HG03442 (cell line): ENCODE measurements at regions not wholly inside any gene's neighbourhood (a gene's known extent, or its start where the extent isn't known, plus 50 kb on each side); places are given as distances from the start of the nearest gene placed in this dataset.
"Not testable (repeated sequence)": the region's sequence is repeated elsewhere in the genome, so short reads cannot be mapped to it uniquely, and the experiment has no call there.

ENCODE experiments used
- ATAC-seq: cut with Tn5 transposase; IDR thresholded peaks from one replicate; pipeline ENCODE4 v1.9.1; 2021; ENCODE audit warnings: mild to moderate bottlenecking, moderate library complexity; ENCODE audit not compliant: unreplicated experiment

DNA sequence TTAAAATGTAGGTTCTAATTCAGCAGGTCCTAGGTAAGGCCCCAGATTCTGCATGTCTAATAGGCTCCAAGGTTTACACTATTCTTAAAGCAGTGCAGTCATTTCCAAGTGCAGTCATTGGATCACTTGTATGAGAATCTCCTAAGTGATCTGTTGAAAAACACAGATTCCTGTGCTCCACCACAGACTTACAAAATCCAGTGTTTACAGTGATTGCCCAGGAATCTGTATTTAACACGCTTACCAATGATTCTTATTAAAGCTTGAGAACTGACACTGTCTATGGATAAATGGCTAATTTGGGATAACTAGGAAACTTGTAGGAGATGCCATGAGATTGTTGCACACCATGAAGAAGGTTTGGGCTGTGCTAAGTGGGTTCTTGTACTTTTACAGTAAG, 104.6 kb upstream of the PLEKHG1 start:
- no peak for ATAC-seq

DNA sequence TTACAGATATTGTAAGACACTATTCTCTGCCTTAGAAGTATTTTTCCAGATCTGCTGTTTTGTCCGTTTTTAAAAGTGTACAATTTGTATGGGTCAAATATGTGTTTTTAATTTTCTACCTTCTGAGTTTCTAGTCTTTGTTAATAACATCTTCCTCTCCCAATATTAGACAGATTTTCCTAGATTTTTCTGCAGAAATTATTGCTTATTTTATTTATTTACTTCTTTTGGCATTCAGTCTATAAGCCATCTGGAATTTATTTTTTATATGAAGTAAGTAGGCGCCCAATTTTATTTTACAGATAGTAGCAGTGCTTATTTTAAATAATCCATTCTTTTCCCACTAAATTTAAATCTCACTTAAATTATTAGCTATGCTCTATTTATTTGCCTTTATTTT, 103.1 kb upstream of the PLEKHG1 start:
- no peak for ATAC-seq

DNA sequence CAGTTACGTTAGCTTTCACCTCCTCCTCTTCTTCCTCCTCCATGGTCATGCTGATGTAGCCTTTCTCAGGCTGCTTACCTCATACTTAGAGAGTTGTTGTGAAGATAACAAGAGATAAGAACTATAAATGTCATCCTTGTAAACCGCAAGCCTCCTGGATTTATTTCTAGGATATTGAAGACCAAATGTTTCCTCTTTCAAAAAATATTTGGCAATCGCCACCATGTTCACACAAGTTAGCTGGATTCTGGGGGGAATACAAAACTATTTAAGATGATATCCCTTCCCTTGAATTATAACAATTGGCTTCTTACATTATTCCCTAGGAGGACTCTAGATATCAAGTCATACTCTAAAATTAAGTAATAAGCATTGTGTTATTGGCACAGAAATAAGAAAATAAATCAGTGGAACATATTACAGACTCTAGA, 99.8 kb upstream of the PLEKHG1 start:
- ATAC-seq = no peak

DNA sequence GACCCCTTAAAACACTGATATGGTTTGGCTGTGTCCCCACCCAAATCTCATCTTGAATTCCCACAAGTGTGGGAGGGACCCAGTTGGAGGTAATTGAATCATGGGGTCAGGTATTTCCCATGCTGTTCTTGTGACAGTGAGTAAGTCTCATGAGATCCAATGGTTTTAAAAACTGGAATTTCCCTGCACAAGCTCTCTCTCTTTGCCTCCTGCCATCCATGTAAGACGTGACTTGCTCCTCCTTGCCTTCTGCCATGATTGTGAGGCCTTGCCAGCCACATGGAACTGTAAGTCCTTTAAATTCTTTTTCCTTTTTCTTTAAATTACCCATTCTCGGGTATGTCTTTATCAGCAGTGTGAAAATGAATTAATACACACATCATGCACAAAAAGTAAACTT, 99.1 kb upstream of the PLEKHG1 start:
- ATAC-seq = not testable (repeated sequence)

DNA sequence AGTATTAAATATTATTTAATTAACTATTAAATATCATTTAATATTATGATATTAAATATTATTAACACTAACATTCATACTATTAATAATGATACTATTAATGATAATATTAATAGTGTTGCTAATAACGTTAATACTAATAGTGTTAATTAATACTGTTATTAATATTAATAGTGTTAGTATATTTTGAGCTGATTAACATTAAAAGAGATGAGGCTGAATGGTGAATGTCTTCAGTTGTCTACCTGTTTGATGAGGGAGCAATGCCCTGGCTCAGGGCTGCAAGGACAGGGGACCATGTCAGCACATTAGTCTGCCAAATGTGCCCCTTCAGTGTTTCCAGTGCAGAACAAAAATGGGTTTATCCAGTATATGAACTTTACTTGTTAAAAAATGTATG, 96.6 kb upstream of the PLEKHG1 start:
- no peak for ATAC-seq

DNA sequence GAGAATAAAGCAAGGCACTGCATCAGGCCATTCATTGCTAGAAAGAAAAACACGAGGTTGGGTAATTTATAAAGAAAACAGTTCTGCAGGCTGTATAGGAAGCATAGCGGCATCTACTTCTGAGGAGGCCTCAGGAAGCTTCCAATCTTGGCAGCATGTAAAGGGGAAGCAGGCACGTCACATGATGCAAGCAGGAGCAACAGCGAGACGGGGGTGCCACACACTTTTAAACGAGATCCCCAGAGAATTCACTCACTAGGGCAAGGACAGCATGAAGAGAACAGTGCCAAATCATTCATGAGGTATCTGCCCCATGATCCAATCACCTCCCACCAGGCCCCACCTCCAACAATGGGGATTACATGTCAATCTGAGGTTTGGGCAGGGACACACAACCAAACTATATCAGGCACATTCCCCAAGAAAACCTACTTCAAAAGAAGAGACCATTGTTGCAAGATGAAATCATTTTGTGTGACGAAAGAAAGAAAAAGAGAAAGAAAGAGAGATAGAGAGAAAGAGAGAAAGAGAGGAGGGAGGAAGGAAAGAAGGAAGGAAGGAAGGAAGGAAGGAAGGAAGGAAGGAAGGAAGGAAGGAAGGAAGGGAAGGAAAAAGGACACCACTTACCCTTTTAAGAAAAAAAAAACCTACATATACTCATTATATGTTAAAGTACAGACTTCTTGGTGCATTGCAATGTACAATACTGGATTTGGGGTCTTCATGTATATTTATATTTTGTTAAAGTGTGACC, 95.9 kb upstream of the PLEKHG1 start:
- no peak for ATAC-seq

DNA sequence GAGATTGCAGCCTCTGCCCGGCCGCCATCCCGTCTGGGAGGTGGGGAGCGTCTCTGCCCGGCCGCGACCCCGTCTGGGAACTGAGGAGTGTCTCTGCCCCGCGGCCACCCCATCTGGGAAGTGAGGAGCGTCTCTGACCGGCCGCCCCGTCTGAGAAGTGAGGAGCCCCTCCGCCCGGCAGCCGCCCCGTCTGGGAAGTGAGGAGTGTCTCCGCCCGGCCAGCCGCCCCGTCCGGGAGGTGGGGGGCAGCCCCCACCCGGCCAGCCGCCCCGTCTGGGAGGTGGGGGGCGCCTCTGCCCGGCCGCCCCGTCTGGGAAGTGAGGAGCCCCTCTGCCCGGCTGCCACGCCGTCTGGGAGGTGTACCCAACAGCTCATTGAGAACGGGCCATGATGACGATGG, 92.3 kb upstream of the PLEKHG1 start:
- not testable (repeated sequence) for ATAC-seq

DNA sequence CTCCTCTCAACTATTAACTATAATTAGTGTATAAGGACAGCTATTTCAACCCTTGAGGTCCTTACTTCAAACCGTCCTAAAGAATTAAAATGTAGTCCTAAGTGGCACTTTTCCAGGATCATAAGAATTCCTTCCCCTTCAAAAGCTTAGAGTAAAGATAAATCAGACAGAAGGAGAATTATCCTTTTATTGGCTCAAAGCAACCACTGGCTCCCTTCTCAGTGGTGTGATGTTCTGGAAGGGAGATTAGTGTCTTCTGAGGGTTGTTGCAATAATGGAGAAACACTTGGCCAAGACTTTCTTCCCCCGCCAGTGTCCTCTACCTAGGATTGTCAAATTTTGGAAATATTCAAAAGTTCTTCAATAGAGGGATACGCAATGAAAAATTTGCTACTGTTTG, 89.1 kb upstream of the PLEKHG1 start:
- ATAC-seq = no peak

DNA sequence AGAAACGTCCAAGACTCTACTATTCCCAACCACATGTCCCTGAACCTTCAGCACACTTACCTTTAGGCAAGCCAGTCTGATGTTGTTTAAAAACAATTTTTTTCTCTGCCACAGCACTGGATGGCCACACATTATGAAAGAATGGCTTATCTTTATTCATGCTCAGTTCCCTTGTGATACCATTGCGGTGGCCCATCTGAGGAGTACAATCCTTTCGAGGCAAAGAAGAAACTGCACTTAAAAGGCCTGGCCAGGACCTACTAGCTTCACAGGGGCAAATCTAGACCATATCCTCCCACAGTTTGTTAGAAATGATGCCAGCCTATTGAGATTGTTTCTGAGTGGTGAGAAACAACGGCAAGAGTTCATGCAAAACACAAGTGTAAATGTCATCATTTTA, 88.4 kb upstream of the PLEKHG1 start:
- peak; percentile 81 for ATAC-seq

DNA sequence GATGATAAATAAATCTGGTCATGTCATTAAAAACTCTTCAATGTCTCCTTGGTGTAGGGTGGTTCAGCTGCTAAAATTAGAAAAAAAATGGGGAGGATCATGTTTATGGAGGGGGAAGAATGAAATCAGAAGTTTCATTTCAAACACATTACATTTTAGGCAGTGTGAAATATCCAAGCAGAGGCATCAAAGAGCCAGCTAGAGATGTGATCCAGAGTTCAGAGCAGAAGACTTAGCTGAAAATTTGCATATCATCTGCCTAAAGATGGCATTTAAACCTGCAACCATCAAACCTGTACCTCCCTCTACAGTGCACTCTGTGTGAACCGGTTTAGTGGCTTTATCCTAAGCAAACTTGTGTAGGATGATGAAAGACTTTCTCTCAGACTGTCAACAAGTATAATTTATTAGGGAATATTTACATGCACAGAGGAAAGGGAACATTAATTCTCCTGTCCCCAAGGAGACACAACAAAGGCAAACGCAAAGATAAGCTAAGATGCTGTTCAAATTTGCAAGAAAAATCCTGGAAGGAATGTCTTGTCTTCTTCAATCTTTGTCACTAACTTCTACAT, 84.8 kb upstream of the PLEKHG1 start:
- ATAC-seq = no peak

DNA sequence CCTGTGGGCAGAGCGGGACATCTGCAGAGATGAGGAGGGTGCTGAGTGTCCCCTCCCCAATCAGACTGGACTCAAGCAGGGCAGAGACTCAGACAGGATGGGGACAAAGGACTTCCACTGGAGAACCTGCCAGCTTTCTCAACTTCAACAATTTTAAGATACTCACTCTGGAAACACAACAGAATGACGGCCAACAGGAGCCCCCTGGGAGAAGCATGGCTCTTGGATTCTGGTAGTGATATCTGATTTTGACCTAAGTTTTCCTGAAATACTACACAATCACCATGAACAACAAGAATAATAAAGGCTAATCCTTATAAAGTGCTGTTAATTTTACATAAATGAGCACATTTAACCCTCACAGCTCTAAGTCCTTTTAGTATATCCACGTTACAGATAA, 83.5 kb upstream of the PLEKHG1 start:
- ATAC-seq = no peak

DNA sequence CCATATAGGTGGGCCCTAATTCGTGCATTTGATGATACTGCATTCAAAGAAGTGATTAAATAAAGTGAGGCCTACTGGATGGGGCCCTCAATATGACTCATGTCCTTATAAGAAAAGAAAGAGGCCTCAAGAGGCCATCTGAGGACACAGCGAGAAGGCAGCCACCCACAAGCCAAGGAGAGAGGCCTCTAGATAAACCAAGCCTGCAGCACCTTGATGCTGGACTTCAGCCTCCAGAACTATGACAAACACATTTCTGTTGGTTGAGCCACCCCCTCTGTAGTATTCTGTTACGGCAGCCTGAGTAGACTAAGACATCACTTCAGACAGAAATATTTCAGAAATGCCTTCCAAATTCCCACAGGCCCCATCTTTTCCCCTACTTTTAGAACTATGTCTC, 82.5 kb upstream of the PLEKHG1 start:
- ATAC-seq = no peak

DNA sequence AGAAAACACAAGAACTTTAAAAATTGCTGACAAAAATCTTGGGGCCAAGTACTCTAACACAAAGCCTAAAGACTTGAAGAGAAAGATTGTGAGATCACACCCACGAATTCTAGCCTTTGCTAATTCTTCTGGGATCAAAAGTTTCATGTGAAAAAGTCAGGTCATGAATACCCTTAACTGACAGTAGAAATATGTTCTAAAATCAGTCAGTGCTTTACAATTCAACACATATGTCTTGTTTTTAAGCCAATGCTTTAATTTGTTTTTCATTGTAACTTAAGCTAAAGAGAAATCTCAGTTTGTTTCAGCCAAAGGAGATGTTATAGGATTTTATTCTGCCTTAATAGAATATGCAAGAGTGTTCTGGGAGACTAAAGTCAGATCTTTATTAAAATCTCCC, 78.2 kb upstream of the PLEKHG1 start:
- ATAC-seq = no peak

DNA sequence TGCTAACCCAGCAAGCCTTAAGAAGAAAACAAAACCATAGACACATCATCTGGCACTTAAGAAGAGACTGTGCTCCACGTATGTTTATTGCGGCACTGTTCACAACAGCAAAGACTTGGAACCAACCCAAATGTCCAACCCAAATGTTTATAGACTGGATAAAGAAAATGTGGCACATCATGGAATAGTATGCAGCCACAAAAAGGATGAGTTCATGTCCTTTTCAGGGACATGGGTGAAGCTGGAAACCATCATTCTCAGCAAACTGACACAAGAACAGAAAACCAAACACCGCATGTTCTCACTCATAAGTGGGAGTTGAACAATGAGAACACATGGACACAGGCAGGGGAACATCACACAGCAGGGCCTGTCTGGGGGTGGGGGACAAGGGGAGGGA, 76.5 kb upstream of the PLEKHG1 start:
- ATAC-seq = not testable (repeated sequence)

DNA sequence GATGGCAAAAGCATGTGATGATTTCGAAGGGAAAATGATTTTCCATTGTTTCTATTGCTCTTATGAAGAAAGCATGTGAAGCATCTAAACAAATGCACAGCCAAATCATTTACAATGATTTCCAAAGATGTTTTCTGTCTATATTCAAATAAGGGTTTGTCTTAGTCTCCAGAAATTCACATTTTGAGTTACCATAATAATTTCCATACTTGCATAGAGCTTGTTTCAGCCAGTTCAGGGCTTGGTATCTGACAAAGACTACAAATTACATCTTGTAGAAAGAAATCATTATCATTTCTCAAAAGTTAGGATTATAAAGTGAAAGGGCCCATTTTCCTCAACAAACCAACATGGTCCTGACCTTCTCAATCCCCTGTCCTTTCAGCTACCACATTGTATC, 74.4 kb upstream of the PLEKHG1 start:
- no peak for ATAC-seq

DNA sequence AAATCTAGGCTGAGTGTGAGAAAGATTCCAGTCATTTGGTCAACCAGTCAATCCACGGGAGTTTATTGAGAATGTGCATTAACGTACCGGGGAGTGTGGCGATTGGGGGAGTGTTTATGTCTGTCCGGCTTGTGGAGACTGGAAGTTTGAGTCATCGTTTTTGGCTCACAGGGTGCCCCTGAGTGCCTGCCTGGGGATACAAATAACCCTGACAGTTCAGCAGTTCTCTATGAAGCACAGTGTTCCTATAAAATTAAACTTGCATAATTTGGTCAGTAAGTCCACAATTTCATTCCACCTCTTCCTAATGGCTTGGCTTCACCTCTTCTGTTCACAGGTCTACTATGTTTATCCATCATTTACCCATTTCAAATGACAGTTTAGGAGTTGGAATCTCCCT, 72.6 kb upstream of the PLEKHG1 start:
- ATAC-seq = no peak

DNA sequence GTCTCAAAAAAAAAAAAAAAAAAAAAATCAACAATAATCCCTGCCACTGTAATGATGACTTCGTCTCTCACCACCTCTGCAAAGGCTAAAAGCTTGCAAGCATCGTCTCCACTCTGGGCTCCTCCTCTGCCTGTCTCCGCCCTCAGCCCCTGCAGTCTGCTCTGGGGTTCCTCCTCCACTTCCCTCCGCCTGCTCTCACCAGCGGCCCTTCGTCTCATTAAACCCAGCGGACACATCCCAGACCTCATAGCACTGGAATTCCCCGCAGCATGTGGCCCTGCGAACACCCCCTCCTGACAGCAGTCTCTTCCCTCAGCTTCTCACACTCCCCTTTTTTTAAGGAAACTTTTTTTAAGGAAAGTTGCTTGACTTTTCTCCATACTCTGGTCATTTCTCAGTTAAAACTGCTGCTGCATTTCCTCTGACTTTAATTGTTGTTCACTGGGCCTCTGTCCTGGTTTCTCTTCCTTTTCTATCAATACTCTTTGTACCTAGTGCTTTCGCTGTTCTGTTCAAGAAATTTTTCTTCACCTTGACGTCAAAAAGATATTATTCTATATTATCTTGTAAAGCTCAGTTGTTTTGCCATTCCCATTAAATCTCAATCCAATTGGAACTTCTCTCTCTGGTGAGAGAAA, 70.9 kb upstream of the PLEKHG1 start:
- no peak for ATAC-seq

DNA sequence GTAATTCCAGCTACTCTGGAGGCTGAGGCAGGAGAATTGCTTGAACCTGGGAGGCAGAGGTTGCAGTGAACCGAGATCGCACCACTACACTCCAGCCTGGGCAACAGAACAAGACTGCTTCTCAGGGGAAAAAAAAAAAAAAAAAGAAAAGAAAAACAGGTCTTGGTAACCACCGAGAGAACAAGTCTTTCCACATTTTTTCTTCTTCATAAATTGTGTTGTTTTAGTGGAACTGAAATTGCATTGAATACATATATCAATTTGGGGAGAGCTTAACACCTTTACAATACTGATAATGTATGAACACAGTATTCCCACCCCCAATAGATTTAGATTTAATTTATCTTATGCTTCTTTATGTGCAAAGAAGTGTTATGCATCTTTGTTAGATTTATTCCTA, 70.0 kb upstream of the PLEKHG1 start:
- ATAC-seq = no peak

DNA sequence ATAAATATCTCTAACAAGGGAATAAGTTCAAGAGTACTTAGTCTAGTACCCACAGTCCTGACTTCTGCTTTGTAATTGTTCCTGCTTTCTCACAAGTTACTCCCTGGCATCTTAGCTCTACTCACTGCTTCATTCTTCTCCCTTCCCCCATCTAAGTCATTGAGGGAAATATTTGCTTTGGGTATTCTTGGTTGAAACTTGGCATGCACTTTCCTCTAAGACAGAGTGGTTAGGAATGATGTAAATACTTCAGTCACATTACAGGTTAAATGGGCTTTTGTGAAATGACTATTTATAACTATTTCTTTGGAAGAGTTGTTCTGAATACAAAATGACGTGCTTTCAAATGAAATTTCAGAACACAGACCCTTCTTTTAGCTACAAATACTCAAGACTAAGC, 67.7 kb upstream of the PLEKHG1 start:
- no peak for ATAC-seq

DNA sequence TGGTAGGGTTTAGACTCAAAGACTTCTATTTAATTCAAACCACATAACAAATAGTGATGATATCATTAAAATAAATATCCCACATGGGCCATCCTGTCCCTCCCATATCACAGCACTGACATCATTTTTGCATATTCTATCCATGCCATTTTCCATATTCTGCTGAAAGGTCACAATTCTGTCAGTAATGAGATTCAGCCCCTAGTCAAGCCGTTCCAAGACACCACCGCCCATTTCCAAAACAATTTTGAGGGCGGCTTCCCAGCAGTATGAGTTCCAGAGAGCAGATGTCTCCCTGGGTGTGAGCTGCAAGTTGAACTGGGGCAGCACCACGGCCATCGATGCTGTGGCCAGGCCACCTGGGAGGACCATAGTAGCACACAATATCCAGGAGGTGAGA, 65.1 kb upstream of the PLEKHG1 start:
- ATAC-seq = no peak

DNA sequence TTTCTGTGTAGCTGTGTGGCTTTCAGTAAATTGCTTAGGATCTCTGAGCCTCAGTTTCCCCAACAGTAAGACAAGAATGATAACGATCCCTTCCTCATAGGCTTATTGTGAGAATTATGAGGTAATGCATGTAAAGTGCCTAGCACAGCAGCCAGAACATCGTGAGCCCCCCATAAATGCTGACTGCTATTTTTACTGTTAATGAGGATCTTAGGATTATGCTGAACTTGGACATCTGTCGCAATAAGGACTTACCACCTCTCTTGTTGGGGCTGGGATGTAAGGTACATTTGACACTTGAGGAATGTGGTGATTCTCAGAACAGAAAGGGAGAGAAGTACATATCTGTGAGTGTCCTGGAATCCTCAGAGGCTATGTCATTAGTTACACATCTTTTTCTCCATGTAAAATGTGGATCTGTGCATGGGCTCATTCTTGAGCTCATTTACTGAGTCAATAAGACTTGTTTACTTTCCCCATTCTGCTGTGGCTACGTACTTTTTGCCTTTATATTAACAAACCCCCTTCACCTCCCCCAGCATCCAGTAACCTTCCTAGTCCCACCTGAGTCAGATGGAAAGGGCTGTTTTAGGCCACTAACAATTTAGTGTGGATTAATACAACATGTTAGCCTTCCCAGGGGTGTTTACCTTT, 64.4 kb upstream of the PLEKHG1 start:
- ATAC-seq = no peak

DNA sequence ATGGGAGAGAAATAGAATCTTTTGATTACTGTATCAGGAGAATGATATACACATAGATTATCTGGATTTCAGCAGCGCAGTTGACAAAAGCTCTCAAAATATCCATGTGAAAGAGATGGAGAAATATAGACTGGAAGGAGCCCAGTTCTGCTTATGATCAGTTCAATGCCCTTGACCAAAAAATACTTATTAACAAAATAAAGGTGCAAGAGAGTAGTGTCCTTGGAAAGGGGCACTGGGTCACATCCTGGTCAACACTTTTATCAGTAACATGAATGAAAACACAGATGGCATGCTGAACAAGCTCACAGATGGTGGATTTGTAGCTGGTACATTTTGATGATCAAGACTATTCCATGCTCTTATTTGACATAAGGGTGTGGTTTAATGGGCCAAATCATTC, 63.9 kb upstream of the PLEKHG1 start:
- no peak for ATAC-seq
